Body of pancreas (tissue), 4 donors: ENCODE measurements at regions not wholly inside any gene's neighbourhood (a gene's known extent, or its start where the extent isn't known, plus 50 kb on each side); places are given as distances from the start of the nearest gene placed in this dataset.

Source experiments
- ATAC-seq: fragments of 150-250 bp; one replicate; pipeline ENCODE4 v1.9.1; 2016
- DNase-seq, 4 donors: peaks; one replicate each; pipeline ENCODE4 v3.0.0-alpha.2; 2019
- H3K27ac ChIP-seq, 4 donors: fragments of 200-600 bp; sonication (generic); 1 replicate in 3 of 4; 2 replicates in 1 of 4; pipeline versions ENCODE4 v1.5.1 to v1.6.1; 2016 to 2019; ENCODE audit warnings: mild to moderate bottlenecking in 1 of 4, mixed read lengths in 1 of 4, moderate library complexity in 1 of 4
- H3K27me3 ChIP-seq, 2 donors: fragments of 200-600 bp; sonication (generic); one replicate each; pipeline ENCODE4 v1.6.0; 2016; ENCODE audit warnings: mild to moderate bottlenecking in 1 of 2
- H3K36me3 ChIP-seq, 2 donors: fragments of 200-600 bp; sonication (generic); replicated peaks in 1 of 2; 2 replicates each; pipeline ENCODE4 v1.5.1; 2016; ENCODE audit warnings: low read depth in 2 of 2; ENCODE audit not compliant: insufficient read depth in 1 of 2
- H3K4me1 ChIP-seq: fragments of 200-600 bp; sonication (generic); one replicate; pipeline ENCODE4 v1.6.0; 2016
- H3K4me3 ChIP-seq, 2 donors: fragments of 200-600 bp; sonication (generic); 1 replicate in 1 of 2; 2 replicates in 1 of 2; pipeline ENCODE4 v1.5.1; 2016 to 2019
- H3K9me3 ChIP-seq, 3 donors: fragments of 200-600 bp; sonication (generic); 1 replicate in 2 of 3; 2 replicates in 1 of 3; pipeline ENCODE4 v1.5.1; 2016
- POLR2A ChIP-seq, 3 donors: fragments of 450-650 bp; IDR thresholded peaks; one replicate each; pipeline ENCODE4 v1.6.1; 2016; ENCODE audit warnings: antibody characterized with exemption in 3 of 3, mild to moderate bottlenecking in 2 of 3
- WGBS, 2 donors: methylation state at CpG; one replicate each; pipeline ENCODE4 v1.1.5; 2017; 5-methylcytosine and 5-hydroxymethylcytosine counted together
- intact Hi-C: fragments of 100-400 bp; cut with DNase I; formaldehyde crosslinking; loops from one replicate; pipeline ENCODE4 v1.15.1; 2023
- TF ChIP-seq, protein P1 (sequence below), 7 experiments: fragments of 450-650 bp in 4 of 7; fragments of 200-600 bp in 3 of 7; sonication (generic) in 3 of 7; IDR thresholded peaks; one replicate each; pipeline ENCODE4 v1.5.1; 2016 to 2019; ENCODE audit warnings: antibody characterized with exemption in 7 of 7

DNA sequence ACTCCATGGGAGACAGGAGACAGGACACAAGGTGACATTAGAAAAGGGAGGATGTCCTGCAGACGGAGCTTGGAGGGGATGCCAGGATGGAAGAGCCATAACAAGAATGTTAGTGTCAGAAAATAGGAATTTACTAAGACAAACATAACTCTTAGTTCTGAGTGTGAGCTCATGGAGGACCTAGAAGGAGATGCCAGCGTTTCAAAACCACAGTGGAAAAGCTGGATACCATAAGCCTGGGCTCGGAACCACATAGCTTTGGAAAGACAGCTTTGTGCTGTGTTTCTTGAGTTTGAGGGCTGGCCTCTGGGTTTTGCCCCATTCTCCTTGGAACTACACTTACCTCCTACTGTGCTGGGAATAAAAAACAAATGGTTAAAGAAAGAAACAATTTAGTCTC, 128.4 kb downstream of the S1PR1 start:
- no peaks in the 10 kb centered on the region for H3K9me3 ChIP-seq
- H3K36me3 ChIP-seq = no peaks in the 10 kb centered on the region
- H3K27ac ChIP-seq = no peak overlapping the region
- no peaks in the 10 kb centered on the region for H3K4me1 ChIP-seq
- TF ChIP-seq, protein P1, sequence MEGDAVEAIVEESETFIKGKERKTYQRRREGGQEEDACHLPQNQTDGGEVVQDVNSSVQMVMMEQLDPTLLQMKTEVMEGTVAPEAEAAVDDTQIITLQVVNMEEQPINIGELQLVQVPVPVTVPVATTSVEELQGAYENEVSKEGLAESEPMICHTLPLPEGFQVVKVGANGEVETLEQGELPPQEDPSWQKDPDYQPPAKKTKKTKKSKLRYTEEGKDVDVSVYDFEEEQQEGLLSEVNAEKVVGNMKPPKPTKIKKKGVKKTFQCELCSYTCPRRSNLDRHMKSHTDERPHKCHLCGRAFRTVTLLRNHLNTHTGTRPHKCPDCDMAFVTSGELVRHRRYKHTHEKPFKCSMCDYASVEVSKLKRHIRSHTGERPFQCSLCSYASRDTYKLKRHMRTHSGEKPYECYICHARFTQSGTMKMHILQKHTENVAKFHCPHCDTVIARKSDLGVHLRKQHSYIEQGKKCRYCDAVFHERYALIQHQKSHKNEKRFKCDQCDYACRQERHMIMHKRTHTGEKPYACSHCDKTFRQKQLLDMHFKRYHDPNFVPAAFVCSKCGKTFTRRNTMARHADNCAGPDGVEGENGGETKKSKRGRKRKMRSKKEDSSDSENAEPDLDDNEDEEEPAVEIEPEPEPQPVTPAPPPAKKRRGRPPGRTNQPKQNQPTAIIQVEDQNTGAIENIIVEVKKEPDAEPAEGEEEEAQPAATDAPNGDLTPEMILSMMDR (IDR thresholded peaks at IDR 0.05) = no peak
- no peak for TF ChIP-seq POLR2A (IDR thresholded peaks at IDR 0.05)
- ATAC-seq (no peak), DNase-seq (no peak)
- H3K4me3 ChIP-seq = no peak overlapping the region
- 54 to 67% methylated on average over 3 of the region's 3 CpGs for WGBS, 2 donors
- no peaks in the 10 kb centered on the region for H3K27me3 ChIP-seq
- intact Hi-C loops = no loop called here

DNA sequence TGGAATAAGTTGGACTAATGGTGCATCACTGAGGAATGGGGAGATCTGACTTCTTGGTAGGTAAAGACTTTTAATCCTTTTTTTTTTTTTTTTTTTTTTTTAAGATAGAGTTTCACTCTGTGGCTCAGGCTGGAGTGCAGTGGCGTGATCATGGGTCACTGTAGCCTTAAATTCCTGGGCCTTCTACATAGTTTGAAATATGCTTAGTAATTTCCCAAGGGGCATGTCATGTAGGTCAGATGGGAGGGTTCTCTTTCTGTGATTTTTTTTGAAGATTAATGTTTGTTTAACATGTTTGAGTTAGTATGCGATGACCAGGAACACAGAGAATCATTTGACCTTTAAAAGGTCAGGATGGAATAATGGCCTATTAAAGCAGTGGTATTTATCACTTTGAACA, 129.1 kb downstream of the S1PR1 start:
- no peak for DNase-seq
- no peaks in the 10 kb centered on the region for H3K4me1 ChIP-seq
- no peak for ATAC-seq
- no peak overlapping the region for H3K4me3 ChIP-seq
- H3K27ac ChIP-seq = no peak overlapping the region
- H3K36me3 ChIP-seq = no peaks in the 10 kb centered on the region
- no peaks in the 10 kb centered on the region for H3K9me3 ChIP-seq
- H3K27me3 ChIP-seq = no peaks in the 10 kb centered on the region
- intact Hi-C loops = no loop called here
- TF ChIP-seq, protein P1 (IDR thresholded peaks at IDR 0.05) = no peak
- no peak for TF ChIP-seq POLR2A (IDR thresholded peaks at IDR 0.05)
- WGBS, 2 donors = 57 to 70% methylated on average over 2 of the region's 2 CpGs

DNA sequence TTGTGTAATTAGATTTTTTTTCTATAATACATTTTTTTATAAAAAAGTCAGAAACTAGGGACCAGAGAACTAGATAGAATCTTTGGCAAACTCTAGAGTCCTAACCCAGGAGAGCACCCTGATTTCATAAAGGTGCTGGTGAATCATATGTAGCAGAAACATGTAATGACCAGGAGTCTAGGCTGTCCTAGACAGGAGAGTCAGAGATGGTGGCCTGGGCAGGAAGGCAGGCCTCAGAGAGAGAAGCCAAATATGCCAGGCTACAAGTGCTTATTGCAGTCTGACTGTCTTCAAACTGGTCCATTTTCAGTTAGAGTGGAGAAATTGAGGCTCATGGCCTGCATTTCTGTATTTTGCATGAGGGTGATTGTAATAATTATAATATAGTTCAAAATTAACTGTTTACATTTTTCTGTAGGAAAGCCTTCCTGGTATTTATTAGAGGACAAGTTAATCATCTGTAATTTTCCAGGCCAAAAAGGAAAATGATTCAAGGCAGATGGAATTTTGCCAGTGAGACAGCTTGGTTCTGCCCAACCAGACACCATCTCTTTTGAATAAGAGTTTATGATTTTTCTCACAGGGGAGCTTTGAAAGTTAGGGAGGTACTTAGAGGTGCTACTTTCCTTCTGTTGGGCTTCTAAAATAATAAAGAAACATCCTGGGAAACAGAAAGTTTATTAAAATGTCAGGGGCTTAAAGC, 129.8 kb downstream of the S1PR1 start:
- no peak overlapping the region for H3K27ac ChIP-seq

DNA sequence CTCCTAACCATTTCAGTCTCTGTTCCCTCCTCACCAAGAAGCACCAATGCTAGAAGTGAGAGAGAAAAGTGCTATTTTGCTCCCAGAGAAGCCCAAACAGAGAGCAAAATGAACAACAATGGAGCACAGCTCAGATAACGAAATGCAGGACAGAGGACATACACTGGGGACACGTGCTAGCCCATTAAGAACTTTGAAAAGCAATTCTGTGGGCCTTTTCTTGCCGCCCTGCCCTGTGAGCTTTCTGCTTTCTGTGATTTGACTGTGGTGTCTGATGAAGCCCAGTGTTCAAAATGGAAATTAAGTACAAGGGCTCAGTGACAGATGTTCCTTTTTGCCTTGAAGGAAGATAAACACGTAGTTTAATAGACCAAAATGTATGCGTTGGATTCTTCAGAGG, 130.8 kb downstream of the S1PR1 start:
- no peak for ATAC-seq
- TF ChIP-seq POLR2A (IDR thresholded peaks at IDR 0.05) = no peak
- TF ChIP-seq, protein P1 (IDR thresholded peaks at IDR 0.05) = no peak
- intact Hi-C loops = no loop called here

More for the DNA sequence above, 129.8 kb downstream of the S1PR1 start:
- TF ChIP-seq, protein P1 (IDR thresholded peaks at IDR 0.05) = no peak
- TF ChIP-seq POLR2A (IDR thresholded peaks at IDR 0.05) = no peak
- Histone ChIP-seq H3K4me1 (no peaks in the 10 kb centered on the region), H3K36me3 (no peaks in the 10 kb centered on the region), H3K9me3 (no peaks in the 10 kb centered on the region), H3K4me3 (no peak overlapping the region), H3K27me3 (no peaks in the 10 kb centered on the region)
- no peak for ATAC-seq
- intact Hi-C loops = no loop called here
- no peak for DNase-seq

DNA sequence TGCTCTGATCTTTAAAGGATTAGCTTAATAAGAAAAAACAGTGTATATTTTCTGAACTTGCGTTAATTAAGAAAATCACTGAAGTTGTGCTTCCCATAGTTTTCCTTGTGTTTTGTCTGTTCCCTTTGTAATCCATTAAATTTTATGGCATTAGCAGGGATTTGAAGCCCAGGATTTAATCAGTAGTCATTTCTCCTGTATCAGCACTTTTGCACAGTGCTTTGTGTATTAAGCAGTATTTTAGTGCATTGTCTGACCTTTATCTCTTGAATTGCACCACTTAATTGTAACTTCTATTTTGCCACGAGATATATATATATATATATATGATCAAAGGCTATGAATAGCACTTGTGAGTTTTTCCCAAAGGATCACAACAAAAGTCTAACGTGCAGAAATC, 133.7 kb downstream of the S1PR1 start:
- H3K36me3 ChIP-seq = no peaks in the 10 kb centered on the region
- DNase-seq = no peak
- no peak overlapping the region for H3K27ac ChIP-seq
- TF ChIP-seq, protein P1 (IDR thresholded peaks at IDR 0.05) = no peak
- no peak for TF ChIP-seq POLR2A (IDR thresholded peaks at IDR 0.05)
- H3K27me3 ChIP-seq = no peaks in the 10 kb centered on the region
- no peak for ATAC-seq
- no peaks in the 10 kb centered on the region for H3K9me3 ChIP-seq
- no peak overlapping the region for H3K4me3 ChIP-seq
- WGBS, 2 donors = 60 to 61% methylated on average over 3 of the region's 3 CpGs
- H3K4me1 ChIP-seq = no peaks in the 10 kb centered on the region
- intact Hi-C loops = no loop called here

More for the DNA sequence above, 130.8 kb downstream of the S1PR1 start:
- Histone ChIP-seq H3K27me3 (no peaks in the 10 kb centered on the region), H3K36me3 (no peaks in the 10 kb centered on the region), H3K27ac (no peak overlapping the region), H3K9me3 (no peaks in the 10 kb centered on the region), H3K4me3 (no peak overlapping the region), H3K4me1 (no peaks in the 10 kb centered on the region)
- WGBS, 2 donors = 54 to 68% methylated on average over 5 of the region's 5 CpGs
- no peak for DNase-seq
